DMS79 treated with DMSO at 0.1 percent for 48 hours (cell line): ENCODE measurements at regions not wholly inside any gene's neighbourhood (a gene's known extent, or its start where the extent isn't known, plus 50 kb on each side); places are given as distances from the start of the nearest gene placed in this dataset.

Source experiments
- DNase-seq: peaks from one replicate; lab custom pipeline; 2025; lab: John Stamatoyannopoulos, UW

DNA sequence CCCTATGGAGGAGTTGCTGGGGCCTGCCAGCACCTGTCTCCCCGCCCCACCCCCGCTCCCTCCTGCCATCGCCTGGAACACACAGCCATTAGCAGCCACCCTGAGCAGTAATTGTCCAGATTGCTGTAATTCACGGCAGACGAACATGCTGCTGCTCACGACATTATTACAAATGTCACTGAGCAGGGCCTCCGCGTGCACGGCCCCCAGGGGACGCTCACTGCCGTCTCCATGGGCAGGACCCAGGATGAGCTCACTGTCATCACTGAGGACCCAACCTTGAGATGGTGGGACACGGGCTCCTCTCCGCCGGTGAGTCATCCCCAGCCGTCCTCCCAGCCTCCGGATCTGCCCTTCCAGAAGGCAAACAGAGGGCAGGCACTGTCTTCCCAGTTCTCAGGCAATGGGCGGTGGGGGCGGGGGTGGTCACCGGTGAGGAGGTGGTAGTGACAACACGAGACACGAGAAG is 100.4 kb downstream of the RFLNA start:
- DNase-seq: no peak

DNA sequence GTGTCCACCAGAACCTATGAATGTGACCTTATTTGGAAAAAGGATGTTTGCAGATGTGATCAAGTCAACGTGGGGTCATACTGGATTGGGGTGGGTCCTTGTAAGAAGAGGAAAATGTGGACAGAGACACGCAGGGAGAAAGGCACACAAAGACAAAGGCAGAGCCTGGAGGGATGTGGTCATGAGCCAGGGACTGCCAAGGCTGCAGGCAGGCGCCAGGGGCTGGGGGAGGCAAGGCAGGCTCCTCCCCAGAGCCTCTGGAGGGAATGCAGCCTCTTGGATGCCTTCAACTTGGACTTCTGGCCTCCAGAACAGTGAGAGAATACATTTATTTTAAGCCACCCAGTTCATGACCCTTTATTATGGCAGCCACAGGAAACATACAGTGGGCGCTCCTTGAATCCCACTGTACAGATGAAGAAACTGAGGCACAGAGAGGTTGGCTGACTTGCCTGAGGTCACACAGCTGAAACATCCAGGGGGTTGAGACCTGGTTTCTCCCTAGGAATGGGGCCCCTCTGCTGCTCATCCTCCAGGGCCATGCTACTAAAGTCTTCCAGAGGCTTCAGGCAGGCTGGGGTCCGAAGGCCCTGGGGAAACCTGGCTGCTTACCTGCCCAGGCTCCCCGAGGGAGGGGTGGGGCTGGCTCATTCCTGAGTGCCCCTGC is 99.7 kb downstream of the RFLNA start:
- DNase-seq: no peak

DNA sequence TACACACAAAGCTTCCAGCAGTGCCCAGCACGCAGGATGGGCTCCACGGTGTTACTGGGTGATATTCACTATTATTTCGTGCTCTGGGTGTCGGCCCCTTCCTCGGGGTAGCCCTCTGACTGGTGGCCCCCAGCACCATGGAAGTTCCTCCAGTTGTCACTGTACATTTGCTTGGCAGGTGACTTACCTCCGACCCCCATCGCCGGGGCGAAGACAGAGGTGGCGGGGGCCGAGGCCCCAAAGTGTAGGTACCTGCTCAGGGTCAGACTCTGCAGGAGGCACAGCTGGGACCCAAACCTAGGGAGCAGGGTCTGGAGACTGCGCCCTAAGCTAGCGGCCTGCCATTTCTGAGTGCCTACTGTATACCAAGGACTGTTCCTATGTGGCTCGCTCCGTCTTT is 98.9 kb downstream of the RFLNA start:
- no peak for DNase-seq

DNA sequence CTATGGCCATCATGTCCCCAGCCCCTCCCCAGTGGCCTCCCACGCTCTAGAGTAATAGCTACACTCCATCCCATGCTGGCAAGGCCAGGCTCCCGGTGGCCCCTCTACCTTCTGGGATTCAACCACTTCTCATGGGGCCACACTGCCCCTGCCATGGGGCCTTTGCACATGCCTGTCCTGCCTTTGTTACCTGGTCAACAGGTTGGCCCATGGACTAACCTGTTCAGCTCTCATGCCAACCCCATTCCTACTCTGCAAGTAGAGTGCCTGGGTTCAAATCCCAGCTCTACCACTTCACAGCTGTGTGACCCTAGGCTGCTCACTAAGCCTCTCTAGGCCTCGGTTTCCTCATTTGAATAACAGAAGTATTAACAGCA is 98.5 kb downstream of the RFLNA start:
- no peak for DNase-seq

DNA sequence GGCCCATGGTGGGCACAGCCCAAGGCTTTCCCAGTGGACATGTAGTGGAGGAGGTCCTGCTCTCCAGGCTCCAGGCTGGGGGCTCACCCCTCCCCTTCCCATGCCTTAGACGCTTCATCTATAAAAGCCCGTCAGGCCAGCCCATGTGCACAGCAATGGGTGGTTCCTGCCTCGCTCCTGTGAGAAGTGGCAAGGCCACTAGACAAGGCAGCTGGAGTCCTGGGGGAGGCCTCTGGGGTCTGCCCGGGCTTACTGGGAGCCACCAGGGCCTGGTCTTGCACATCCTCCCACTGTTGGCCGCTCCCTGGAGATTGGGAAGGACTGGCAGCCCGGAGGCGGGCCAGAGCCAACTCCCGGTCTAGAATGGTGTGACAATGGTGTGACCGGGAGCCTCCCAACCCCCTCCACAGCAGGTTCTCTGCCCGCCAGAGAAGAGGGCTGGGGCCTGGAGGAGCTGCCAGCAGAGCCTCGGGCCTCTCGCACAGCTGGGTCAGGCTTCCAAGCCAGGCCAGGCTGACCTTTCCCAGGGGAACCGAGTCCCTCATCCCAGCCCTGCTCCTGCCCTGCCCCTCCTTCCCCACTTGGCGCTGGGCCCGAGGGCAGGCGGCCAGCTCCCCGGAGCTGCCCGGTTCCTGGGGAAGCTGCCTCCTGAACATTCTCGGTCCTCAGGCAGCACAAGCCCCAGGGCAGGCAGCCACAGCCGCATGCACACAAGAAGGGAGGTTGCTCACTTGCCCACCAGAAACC is 97.9 kb downstream of the RFLNA start:
- peak; percentile 71 for DNase-seq

DNA sequence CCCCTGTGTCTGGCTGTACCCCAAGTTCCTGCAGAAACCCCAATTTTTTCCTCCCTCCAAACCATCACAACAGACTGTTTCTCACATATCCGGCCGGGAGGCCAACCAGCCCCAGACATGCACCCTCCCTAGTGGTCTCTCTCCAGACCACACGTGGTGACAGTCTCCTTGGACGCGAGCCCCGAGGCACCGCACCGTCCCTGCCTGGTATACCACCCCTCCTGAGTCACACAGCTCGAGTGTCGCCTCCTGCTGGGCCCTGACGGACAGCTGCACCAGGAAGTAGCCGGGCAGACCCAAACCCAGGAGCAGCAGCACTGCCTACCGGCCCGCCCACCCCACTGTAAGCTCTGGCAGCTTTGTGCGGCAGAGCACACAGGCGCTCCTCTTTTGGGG is 97.4 kb downstream of the RFLNA start:
- peak; percentile 63 for DNase-seq

DNA sequence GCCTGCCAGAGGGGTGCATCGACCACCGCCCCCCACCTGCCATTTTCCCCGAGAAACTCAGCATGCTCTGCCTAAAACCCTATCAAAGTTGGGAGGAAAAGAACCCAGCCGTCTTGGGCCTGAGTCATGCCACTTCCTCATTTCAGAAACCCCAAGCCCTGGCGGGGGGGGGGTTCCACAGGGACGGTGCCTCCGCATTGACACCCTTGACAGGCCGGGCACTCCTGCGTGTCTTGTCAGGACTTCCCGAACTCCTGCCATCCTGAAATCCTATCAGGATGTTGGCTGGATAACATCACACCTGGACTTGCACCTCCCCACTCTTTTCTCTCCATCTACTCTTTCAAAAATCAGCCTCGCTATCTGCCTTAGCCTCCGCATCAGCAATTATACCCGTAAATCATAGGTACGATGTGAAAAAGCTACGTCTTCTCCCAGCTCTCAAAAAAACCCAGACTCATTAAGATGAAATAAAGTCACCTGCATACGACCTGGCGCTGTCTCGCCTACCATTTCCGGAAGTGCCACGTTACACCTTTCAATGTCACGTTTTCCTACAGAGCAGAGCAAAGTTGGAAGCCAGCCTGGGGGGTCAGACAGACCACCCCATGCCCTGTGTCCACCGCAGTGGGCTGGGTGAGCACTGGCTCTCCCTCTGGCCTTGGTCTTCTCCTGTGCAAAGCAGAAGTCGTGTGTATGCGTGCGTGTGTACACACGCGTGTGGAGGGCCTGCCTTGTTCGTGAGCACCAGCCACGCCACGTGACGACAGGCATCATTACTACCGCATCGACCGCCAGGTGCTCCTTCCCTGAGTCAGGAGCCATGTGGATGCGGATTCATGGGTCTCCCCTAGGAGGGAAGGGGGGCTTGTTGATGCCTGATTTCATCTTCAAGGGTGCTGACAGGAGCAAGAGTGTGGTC is 96.7 kb downstream of the RFLNA start:
- DNase-seq: peak; percentile 42

DNA sequence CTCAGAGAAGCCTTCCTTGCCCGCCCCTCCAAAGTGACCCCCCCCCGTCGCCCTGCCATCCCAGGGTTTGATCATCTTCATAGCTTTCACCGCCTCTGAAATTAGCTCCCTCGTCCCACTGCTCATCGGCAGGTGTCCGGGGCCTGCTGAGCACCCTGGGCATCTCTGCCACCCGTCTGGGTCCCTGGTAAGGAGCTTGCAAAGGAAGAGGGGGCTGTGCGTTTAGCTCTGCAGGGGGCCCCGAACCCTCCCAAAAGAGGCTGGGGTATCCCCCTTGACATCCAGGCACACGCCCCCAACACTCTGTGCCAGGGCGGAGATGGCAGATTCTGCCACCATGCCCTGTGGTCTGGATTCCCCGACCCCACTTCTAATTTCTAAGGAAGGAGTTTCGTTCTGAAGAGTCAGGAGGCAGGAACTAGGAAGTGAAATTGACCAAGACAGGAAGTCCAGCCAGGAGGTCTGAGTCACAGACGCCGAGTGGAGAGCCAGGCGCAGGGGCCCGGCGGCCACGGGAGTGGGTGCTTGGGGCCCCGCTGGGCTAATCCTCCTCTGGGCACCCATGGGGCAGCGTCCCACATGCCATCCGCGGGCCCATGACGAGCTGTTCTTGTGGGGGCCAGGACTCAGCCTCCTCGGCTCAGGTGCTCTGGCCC is 95.7 kb downstream of the RFLNA start:
- no peak for DNase-seq

DNA sequence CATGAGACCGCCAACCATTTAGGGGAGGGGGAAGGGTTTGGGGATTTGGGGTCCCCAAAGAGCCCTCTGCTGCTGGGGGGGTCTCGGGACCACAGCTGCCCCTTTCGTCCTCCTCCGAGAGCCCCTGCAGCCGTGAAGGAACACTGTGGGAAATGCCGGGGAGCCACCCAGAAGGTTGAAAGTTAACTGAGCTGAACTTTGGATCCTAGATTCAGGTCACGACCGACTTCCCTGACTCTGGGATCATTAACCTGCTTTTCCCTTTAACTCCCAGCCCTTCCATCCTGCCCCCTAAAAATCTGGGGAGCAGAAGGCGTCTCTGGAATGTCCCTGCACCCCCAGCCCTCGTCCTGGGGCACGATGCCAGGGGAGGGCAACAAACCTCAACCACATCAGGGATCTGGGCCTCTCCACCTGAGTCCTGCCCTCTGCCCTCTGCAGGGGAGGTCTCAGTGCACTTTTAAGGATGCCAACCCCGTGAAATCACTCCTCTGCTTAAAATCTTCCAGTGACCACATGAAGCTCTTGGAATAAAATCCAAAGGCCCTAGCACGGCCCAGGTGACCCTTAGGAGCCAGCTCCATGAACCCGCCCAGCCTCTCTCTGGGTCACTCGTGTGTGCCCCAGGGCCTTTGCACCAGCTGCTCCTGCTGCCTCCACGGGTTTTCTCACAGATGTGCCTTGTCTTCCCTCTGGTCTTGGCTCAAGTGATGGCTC is 95.0 kb downstream of the RFLNA start:
- no peak for DNase-seq

DNA sequence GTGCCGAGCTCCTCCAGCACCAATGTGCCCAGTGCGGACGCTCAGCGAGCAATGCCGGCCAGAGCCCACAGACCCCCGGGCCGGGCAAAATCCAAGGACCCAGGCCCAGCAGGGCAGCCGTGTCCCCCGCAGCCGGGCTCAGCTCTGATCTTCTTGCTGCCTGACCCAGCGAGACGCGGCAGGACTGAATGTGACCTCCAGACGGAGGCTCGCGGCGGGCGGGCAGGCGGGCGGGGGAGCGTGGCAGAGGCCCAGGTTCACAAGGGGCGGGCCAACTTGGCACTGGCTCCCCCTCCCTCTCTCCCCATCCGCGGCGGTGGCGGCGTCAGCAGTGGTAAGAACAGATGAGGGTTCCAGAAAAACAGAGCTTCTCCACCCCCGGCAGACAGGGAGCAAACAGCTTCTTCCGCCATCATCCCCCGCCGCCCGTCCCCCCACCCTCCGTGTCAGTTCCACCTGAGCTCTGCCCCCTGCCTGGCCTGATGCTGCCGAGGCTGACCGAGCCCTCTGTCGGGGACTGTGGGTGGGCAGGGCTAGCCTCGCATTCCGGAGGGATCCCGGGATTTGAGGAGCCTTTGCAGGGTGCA is 94.3 kb downstream of the RFLNA start:
- peak; percentile 61 for DNase-seq

DNA sequence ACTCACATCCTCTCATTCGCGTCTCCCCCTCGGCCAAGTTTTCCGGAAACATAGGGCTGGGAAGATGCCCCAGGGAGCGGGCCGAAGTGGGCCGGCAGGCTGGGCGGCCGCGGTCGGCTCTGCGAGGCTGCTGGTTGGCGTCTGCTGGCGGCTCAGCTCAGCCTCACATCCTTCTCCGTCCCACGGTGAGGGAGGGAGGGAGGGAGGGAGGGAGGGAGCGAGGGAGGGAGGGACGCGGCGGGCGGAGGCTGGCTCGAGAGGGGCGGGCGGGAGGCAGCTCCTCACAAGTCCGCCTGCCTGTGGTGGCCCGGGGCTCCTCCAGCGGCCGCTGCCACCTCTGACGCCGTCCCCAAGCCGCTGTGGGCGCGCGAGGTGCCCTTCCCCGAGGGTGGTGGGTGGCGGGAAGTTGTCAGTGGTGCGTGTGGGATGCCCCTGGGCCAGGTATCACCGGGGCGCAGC is 93.8 kb downstream of the RFLNA start:
- DNase-seq: peak; percentile 64

DNA sequence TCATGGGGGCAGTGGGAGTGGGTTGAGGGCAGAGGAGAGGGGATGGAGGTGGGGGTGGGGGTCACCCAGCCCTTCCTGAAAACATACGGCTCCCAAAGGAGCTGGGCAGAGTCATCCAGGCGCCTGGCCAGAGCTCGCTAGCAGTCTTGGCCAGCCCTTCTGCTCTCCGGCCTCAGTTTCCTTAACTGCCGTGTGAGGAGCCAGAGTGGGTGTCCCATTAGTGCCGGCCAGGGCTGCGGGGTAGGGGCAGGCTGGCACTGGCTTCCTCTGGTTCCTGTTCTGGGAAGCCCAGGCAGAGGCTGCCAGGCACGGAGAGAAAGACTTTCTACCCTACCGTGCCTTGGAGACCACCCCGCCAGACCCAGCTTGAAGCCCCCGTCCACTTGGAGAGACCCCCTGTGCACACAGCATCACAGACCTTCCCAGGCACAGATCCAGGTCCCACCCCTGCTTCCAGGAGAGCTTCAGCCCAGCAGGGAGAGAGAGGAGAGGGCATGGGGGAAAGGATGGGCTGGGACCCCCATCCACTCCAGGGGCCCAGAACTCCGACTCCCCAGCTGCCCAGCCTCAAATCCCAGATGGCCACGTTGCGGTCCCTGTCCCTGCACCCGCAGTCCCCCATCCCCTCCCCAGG is 93.3 kb downstream of the RFLNA start:
- no peak for DNase-seq

DNA sequence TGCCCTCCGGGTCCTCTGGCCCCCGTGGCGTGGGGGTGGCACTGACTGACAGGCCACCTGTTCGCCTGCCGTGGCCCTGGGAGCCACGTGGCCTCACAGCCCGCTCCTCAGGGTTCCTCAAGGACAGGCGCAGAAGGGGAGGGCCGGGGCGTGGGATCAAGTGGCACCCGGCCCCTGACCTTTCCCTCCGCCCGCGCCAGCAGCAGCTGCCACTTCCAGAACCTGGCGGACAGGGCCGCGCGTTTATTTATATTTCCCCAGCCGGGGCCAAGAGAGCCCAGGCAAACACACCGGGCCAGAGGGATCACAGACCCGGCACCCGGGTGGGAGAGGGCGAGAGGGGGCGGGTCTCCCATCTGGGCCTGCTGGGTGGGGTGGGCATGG is 92.6 kb downstream of the RFLNA start:
- no peak for DNase-seq

DNA sequence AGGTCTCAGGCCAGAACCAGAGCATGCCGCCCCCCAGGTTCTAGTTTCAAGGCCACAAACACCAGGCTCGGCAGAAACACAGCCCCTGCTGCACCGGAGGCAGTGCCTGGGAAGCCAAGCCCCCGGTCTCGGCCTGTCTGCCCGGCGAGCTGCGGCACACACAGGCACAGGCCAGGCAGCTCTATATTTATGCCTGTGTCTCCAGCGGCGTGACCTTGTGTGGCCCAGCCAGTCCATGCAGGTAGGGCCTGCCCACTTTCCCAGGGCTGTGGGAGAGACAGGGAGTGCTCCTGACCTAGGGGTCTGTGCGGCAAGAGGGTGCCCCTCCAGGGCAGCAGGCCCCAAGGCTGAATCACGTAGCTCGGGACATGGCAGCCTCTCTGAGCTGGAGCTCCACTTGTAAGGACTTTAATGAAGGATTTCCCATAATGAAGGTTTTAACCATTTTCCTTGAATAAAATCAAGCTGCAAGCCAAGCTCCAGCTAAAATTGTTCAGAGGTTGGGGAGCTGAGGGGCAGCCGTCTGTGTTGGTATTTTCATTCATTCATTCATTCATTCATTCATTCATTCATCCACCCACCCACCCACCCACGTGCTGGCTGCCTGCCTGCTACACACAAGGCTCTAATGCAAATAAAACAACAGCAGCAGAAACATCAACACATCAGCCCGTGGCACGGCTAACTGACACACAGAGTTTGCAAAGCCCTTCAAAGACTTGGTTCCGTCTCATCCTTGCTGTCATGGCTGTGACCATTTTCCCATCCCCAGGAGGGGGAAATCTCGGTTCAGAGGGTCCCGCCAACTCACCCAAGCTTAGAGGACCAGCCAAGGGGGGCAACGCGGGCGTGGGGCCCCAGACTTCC is 92.0 kb downstream of the RFLNA start:
- no peak for DNase-seq

DNA sequence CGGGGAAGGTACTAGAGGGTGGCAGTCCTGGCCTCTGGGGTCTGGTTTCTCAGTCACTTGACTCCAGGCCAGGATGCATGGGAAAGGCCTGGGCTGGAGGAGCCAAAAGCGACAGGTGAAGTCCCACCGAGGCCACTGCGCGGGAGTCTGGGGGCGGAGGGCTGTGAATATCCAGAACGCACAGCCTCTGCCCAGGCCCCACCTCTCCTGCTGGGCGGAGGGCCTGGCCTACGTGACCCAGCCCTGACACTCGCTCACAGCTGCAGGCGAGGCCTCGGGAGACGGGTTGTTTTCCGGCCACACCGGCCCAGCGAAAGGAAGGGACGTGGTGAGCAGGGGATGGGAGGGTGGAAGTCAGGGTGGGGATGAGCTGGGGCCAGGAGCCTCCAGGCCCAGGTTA is 91.2 kb downstream of the RFLNA start:
- DNase-seq: no peak

DNA sequence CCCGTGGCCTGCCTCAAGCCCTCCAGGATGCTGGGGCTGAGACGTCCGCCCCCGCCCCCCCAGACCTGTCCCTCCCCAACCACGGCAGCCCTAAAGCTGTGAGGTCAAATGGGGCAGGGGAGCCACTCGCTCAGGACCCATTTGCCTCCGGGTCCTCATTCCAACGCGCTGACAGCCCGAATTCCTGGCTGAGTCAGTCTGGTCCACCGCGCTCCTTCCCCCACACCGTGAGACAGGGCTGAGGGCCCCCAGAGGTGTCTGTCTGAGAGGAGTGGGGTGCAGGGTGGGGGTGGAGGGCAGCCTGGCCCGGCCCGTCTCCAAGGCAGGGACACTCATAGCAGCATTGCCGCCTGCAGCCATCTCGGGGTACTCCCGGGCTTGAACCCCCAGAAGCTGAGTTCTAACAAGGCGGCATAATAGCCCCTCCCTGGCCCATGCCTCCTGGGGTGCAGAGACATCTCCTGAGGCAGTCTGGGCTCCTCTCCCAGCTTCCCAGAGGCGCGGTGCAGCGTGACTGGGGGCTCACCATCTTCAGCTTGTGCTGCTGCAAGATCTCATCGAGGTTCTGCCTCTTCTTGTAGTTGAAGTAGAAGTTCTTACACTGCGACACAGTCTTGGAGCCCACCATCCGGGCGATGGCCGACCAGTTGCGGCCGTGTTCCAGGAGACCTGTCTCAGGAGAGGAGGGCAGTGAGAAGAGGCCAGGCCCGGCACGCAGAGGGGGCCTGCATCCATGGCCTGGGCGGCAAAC is 90.5 kb downstream of the RFLNA start:
- DNase-seq: no peak

DNA sequence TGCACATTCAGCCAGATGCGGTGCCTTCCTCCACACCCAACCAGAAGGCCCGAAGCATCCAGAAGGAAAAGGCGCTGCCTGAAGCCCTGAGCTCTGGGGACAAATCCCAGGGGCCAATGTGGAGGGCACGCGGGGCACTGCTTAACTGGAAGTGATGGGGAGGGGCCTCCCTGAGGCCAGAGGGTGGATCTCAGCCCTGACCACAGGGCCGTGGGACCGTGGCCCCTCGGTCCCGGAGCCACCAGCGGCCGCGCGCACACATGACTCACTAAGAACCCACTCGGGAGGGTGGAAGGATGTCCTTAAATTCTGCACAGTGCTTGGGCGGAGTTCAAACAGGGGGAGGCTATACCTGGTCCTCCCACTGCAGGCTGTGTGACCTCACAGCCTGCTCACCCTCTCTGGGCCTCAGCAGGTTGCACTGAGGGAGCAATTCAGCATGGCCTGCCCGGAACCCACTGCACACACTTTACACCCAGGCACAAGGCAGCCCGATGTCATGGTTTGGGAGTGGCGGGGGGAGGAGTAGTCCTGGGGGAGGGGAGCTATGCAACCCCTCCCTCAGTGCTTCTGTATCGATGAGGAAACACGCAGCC is 89.5 kb downstream of the RFLNA start:
- DNase-seq: no peak

DNA sequence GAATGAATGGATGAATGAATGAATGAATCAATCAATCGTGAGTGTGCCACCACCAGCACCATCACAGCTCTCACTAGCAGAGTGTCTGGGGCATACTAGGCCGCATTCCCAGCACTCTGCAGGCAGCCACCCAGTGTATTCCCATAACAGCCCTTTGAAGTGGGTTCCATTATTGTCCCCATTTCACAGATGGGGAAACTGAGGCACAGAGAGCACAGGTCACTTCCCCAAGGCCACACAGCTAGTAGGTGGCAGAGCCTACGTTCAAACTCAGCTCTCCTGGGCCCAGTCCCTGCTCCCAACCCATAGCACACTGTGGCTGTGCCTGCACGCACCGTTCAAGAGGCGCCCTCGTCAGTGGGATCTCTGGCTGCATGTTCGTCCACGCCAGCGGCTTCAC is 88.1 kb downstream of the RFLNA start:
- no peak for DNase-seq
